ENCODE measurements at regions not wholly inside any gene's neighbourhood (a gene's known extent, or its start where the extent isn't known, plus 50 kb on each side); places are given as distances from the start of the nearest gene placed in this dataset.
"Not testable (repeated sequence)": the region's sequence is repeated elsewhere in the genome, so short reads cannot be mapped to it uniquely, and the experiment has no call there.

GRCh38 chr6:150692604-150693003, 92.9 kb downstream of the PLEKHG1 start:
- Histone ChIP-seq H3K4me1 (ENCODE audit: control insufficient read depth in 2 of 2, insufficient read depth in 2 of 2, low read length in 2 of 2) (peaks cover 2 to 7% of the 10 kb centered on the region in 2 donors), H3K27me3 (ENCODE audit: control insufficient read depth in 2 of 2, insufficient read depth in 2 of 2, low read length in 2 of 2) (no peaks in the 10 kb centered on the region), H3K9me3 (ENCODE audit: control insufficient read depth in 2 of 2, low read length in 2 of 2) (no peaks in the 10 kb centered on the region), H3K9ac (ENCODE audit: low read depth in 1 of 2, low read length in 2 of 2) (no peak overlapping the region), H3K27ac (ENCODE audit: low read depth in 2 of 2, low read length in 2 of 2) (no peak overlapping the region), H3K4me3 (ENCODE audit: low read length in 2 of 2) (no peak overlapping the region), H3K36me3 (ENCODE audit: control insufficient read depth in 2 of 2, insufficient read depth in 2 of 2, low read length in 2 of 2) (no peaks in the 10 kb centered on the region)

- no peaks in the 10 kb centered on the region for H3K9me3 ChIP-seq (ENCODE audit: control insufficient read depth in 2 of 2, low read length in 2 of 2)
- no peak overlapping the region for H3K4me3 ChIP-seq (ENCODE audit: low read length in 2 of 2)
- H3K27ac ChIP-seq (ENCODE audit: low read depth in 2 of 2, low read length in 2 of 2) = no peak overlapping the region
- no peak overlapping the region for H3K9ac ChIP-seq (ENCODE audit: low read depth in 1 of 2, low read length in 2 of 2)
- H3K36me3 ChIP-seq (ENCODE audit: control insufficient read depth in 2 of 2, insufficient read depth in 2 of 2, low read length in 2 of 2) = no peaks in the 10 kb centered on the region
- H3K27me3 ChIP-seq (ENCODE audit: control insufficient read depth in 2 of 2, insufficient read depth in 2 of 2, low read length in 2 of 2) = no peaks in the 10 kb centered on the region
- H3K4me1 ChIP-seq (ENCODE audit: control insufficient read depth in 2 of 2, insufficient read depth in 2 of 2, low read length in 2 of 2) = peaks cover 0 to 9% of the 10 kb centered on the region in 2 donors
These were observed 95.2 kb downstream of the PLEKHG1 start for GRCh38 chr6:150694889-150695288.

- Histone ChIP-seq H3K4me3 (ENCODE audit: low read length in 2 of 2) (no peak overlapping the region), H3K9me3 (ENCODE audit: control insufficient read depth in 2 of 2, low read length in 2 of 2) (no peaks in the 10 kb centered on the region), H3K4me1 (ENCODE audit: control insufficient read depth in 2 of 2, insufficient read depth in 2 of 2, low read length in 2 of 2) (peaks cover 0 to 9% of the 10 kb centered on the region in 2 donors), H3K36me3 (ENCODE audit: control insufficient read depth in 2 of 2, insufficient read depth in 2 of 2, low read length in 2 of 2) (no peaks in the 10 kb centered on the region), H3K27me3 (ENCODE audit: control insufficient read depth in 2 of 2, insufficient read depth in 2 of 2, low read length in 2 of 2) (no peaks in the 10 kb centered on the region), H3K27ac (ENCODE audit: low read depth in 2 of 2, low read length in 2 of 2) (no peak overlapping the region), H3K9ac (ENCODE audit: low read depth in 1 of 2, low read length in 2 of 2) (no peak overlapping the region)
These were observed 96.0 kb downstream of the PLEKHG1 start for GRCh38 chr6:150695652-150696051.

DNA sequence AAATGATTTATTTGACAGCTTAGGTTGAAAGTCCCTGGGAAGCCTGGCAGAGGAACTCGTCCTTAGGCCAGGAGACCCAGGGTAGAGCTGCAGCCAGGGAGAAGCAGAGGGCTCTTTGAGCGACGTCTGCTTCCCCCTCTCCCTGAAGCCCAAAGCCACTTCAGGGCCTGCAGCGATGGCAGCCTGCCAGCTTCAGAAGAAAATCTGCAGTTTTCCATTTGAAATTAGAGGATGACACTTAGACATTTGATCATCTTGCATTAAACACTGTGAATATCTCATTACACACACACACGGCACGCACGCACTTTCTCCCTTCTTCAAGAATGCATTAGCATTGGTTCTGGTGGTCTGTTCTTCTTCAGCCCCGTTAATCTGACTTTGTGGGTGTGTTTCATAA, 96.5 kb downstream of the PLEKHG1 start:
- Histone ChIP-seq H3K4me1 (ENCODE audit: control insufficient read depth in 2 of 2, insufficient read depth in 2 of 2, low read length in 2 of 2) (peaks cover 0 to 9% of the 10 kb centered on the region in 2 donors), H3K4me3 (ENCODE audit: low read length in 2 of 2) (no peak overlapping the region), H3K36me3 (ENCODE audit: control insufficient read depth in 2 of 2, insufficient read depth in 2 of 2, low read length in 2 of 2) (no peaks in the 10 kb centered on the region), H3K27me3 (ENCODE audit: control insufficient read depth in 2 of 2, insufficient read depth in 2 of 2, low read length in 2 of 2) (no peaks in the 10 kb centered on the region), H3K9ac (ENCODE audit: low read depth in 1 of 2, low read length in 2 of 2) (no peak overlapping the region), H3K27ac (ENCODE audit: low read depth in 2 of 2, low read length in 2 of 2) (no peak overlapping the region), H3K9me3 (ENCODE audit: control insufficient read depth in 2 of 2, low read length in 2 of 2) (no peaks in the 10 kb centered on the region)

- not testable (repeated sequence) for H3K27ac ChIP-seq (ENCODE audit: low read depth in 2 of 2, low read length in 2 of 2); H3K4me1 ChIP-seq (ENCODE audit: control insufficient read depth in 2 of 2, insufficient read depth in 2 of 2, low read length in 2 of 2); H3K9me3 ChIP-seq (ENCODE audit: control insufficient read depth in 2 of 2, low read length in 2 of 2); H3K27me3 ChIP-seq (ENCODE audit: control insufficient read depth in 2 of 2, insufficient read depth in 2 of 2, low read length in 2 of 2); H3K9ac ChIP-seq (ENCODE audit: low read depth in 1 of 2, low read length in 2 of 2); H3K4me3 ChIP-seq (ENCODE audit: low read length in 2 of 2); H3K36me3 ChIP-seq (ENCODE audit: control insufficient read depth in 2 of 2, insufficient read depth in 2 of 2, low read length in 2 of 2)
These were observed 97.2 kb downstream of the PLEKHG1 start for GRCh38 chr6:150696918-150697317.

GRCh38 chr6:150697515-150697914, 97.8 kb downstream of the PLEKHG1 start:
- H3K9ac ChIP-seq (ENCODE audit: low read depth in 1 of 2, low read length in 2 of 2) = no peak overlapping the region
- no peaks in the 10 kb centered on the region for H3K36me3 ChIP-seq (ENCODE audit: control insufficient read depth in 2 of 2, insufficient read depth in 2 of 2, low read length in 2 of 2)
- no peak overlapping the region for H3K4me3 ChIP-seq (ENCODE audit: low read length in 2 of 2)
- no peaks in the 10 kb centered on the region for H3K27me3 ChIP-seq (ENCODE audit: control insufficient read depth in 2 of 2, insufficient read depth in 2 of 2, low read length in 2 of 2)
- peaks cover 0 to 9% of the 10 kb centered on the region in 2 donors for H3K4me1 ChIP-seq (ENCODE audit: control insufficient read depth in 2 of 2, insufficient read depth in 2 of 2, low read length in 2 of 2)
- H3K27ac ChIP-seq (ENCODE audit: low read depth in 2 of 2, low read length in 2 of 2) = no peak overlapping the region
- no peaks in the 10 kb centered on the region for H3K9me3 ChIP-seq (ENCODE audit: control insufficient read depth in 2 of 2, low read length in 2 of 2)

DNA sequence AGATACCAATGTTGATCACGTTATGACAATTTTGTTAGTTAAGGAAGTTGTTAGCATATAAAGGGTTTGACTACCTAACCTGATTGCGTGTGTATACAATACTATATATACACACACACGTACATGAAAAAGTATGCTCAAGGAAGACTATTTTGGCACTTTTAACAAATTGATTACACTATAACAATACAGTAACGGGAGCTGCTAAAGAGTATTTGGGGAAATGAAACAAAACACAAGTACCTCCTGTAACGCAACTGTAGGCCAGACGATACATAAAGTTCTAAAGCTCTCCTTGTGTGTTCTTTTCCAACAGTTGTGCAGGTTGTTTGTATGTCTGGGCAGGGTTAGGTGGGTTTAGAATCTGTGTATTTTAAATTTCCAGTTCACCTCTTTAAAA, 98.7 kb downstream of the PLEKHG1 start:
- no peak overlapping the region for H3K4me3 ChIP-seq (ENCODE audit: low read length in 2 of 2)
- H3K36me3 ChIP-seq (ENCODE audit: control insufficient read depth in 2 of 2, insufficient read depth in 2 of 2, low read length in 2 of 2) = no peaks in the 10 kb centered on the region
- no peak overlapping the region for H3K9ac ChIP-seq (ENCODE audit: low read depth in 1 of 2, low read length in 2 of 2)
- peaks cover 0 to 9% of the 10 kb centered on the region in 2 donors for H3K4me1 ChIP-seq (ENCODE audit: control insufficient read depth in 2 of 2, insufficient read depth in 2 of 2, low read length in 2 of 2)
- no peak overlapping the region for H3K27ac ChIP-seq (ENCODE audit: low read depth in 2 of 2, low read length in 2 of 2)
- H3K9me3 ChIP-seq (ENCODE audit: control insufficient read depth in 2 of 2, low read length in 2 of 2) = no peaks in the 10 kb centered on the region
- H3K27me3 ChIP-seq (ENCODE audit: control insufficient read depth in 2 of 2, insufficient read depth in 2 of 2, low read length in 2 of 2) = no peaks in the 10 kb centered on the region

- Histone ChIP-seq H3K4me1 (ENCODE audit: control insufficient read depth in 2 of 2, insufficient read depth in 2 of 2, low read length in 2 of 2) (peaks cover 9 to 10% of the 10 kb centered on the region in 2 donors), H3K9ac (ENCODE audit: low read depth in 1 of 2, low read length in 2 of 2) (no peak overlapping the region), H3K36me3 (ENCODE audit: control insufficient read depth in 2 of 2, insufficient read depth in 2 of 2, low read length in 2 of 2) (no peaks in the 10 kb centered on the region), H3K27me3 (ENCODE audit: control insufficient read depth in 2 of 2, insufficient read depth in 2 of 2, low read length in 2 of 2) (no peaks in the 10 kb centered on the region), H3K9me3 (ENCODE audit: control insufficient read depth in 2 of 2, low read length in 2 of 2) (no peaks in the 10 kb centered on the region), H3K27ac (ENCODE audit: low read depth in 2 of 2, low read length in 2 of 2) (no peak overlapping the region), H3K4me3 (ENCODE audit: low read length in 2 of 2) (no peak overlapping the region)
These were observed 103.0 kb downstream of the PLEKHG1 start for GRCh38 chr6:150702675-150703074.

DNA sequence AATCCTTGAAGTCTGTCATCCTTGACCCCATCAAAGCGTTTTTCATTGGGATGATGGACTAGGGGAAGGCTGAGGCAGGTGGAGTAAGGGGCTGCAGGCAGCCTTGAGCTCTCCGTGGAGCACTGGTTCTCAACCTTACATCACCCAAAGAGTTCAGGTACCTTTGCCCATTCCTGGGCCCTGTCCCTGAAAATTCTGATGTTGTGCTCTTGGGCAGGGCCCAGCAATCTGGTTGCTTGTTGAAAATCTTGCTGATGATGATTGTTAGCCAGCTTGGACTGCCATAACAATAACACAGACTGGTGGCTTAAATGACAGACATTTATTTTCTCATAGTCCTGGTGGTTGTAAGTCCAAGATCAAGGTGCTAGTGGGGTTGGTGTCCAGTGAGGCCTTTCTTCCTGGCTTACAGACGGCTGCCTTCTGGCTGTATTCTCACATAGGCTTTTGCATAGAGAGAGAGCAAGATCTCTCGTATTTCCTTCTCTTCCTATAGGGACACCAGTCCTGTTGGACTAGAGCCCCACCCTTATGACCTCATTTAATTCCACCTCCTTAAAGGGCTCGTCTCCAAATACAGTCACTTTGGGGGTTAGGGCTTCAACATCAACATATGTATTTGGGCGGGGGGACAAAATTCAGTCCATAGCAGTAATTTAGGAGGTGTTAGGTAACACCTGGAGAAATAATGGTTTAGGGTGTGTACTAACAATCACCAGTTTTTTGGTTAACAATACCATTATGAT, 104.9 kb downstream of the PLEKHG1 start:
- H3K36me3 ChIP-seq (ENCODE audit: control insufficient read depth in 2 of 2, insufficient read depth in 2 of 2, low read length in 2 of 2) = no peaks in the 10 kb centered on the region
- peak overlapping the region in 1 of 2 donors; percentile 36 for H3K9ac ChIP-seq (ENCODE audit: low read depth in 1 of 2, low read length in 2 of 2)
- peaks cover 8 to 10% of the 10 kb centered on the region in 2 donors for H3K4me1 ChIP-seq (ENCODE audit: control insufficient read depth in 2 of 2, insufficient read depth in 2 of 2, low read length in 2 of 2)
- no peaks in the 10 kb centered on the region for H3K27me3 ChIP-seq (ENCODE audit: control insufficient read depth in 2 of 2, insufficient read depth in 2 of 2, low read length in 2 of 2)
- peak overlapping the region in 1 of 2 donors; percentile 41 for H3K4me3 ChIP-seq (ENCODE audit: low read length in 2 of 2)
- no peaks in the 10 kb centered on the region for H3K9me3 ChIP-seq (ENCODE audit: control insufficient read depth in 2 of 2, low read length in 2 of 2)
- H3K27ac ChIP-seq (ENCODE audit: low read depth in 2 of 2, low read length in 2 of 2) = peak overlapping the region; percentile 56 to 71

DNA sequence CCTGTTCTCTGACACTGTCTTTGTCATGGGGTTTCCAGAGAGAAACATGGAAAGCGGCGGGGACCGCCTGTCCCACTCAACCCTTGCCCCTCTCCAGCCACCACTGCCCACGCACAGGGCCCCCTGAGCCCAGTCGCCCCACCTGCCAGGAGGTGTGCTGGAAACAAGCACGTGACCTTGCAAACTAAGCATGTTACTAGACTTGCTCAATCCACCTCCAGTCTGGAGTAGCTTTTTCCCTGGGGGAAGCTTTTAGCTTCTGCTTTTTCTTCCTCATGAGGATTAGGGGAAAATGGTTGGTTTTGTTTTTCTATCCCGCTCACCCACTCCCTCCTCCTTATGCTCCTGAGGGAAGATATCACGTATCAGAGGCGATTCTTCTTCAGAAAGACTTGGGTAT, 105.7 kb downstream of the PLEKHG1 start:
- H3K4me1 ChIP-seq (ENCODE audit: control insufficient read depth in 2 of 2, insufficient read depth in 2 of 2, low read length in 2 of 2) = peaks cover 12 to 15% of the 10 kb centered on the region in 2 donors
- H3K4me3 ChIP-seq (ENCODE audit: low read length in 2 of 2) = no peak overlapping the region
- no peaks in the 10 kb centered on the region for H3K36me3 ChIP-seq (ENCODE audit: control insufficient read depth in 2 of 2, insufficient read depth in 2 of 2, low read length in 2 of 2)
- H3K9me3 ChIP-seq (ENCODE audit: control insufficient read depth in 2 of 2, low read length in 2 of 2) = no peaks in the 10 kb centered on the region
- H3K9ac ChIP-seq (ENCODE audit: low read depth in 1 of 2, low read length in 2 of 2) = no peak overlapping the region
- H3K27me3 ChIP-seq (ENCODE audit: control insufficient read depth in 2 of 2, insufficient read depth in 2 of 2, low read length in 2 of 2) = no peaks in the 10 kb centered on the region
- H3K27ac ChIP-seq (ENCODE audit: low read depth in 2 of 2, low read length in 2 of 2) = no peak overlapping the region
